GM06990 (cell line): ENCODE measurements at regions not wholly inside any gene's neighbourhood (a gene's known extent, or its start where the extent isn't known, plus 50 kb on each side); places are given as distances from the start of the nearest gene placed in this dataset.

Source experiments
- DNase-seq: peaks from one replicate; pipeline ENCODE4 v3.0.0-alpha.2; 2011; ENCODE audit not compliant: insufficient read length; ENCODE audit errors: extremely low read depth
- H3K27me3 ChIP-seq: replicated peaks from 2 replicates; pipeline ENCODE4 v1.6.0; 2011; ENCODE audit warnings: low read length; ENCODE audit not compliant: control insufficient read depth, insufficient read depth
- H3K36me3 ChIP-seq: 2 replicates; pipeline ENCODE4 v1.5.1; 2011; ENCODE audit warnings: low read length; ENCODE audit not compliant: control insufficient read depth, insufficient read depth
- H3K4me3 ChIP-seq: replicated peaks from 2 replicates; pipeline ENCODE4 v1.5.1; 2011; ENCODE audit warnings: low read depth, mild to moderate bottlenecking, control low read depth, low read length
- TF ChIP-seq, protein P1 (sequence below): IDR thresholded peaks from 2 replicates; pipeline ENCODE4 v1.5.1; 2011; ENCODE audit warnings: low read length, control low read depth, mild to moderate bottlenecking, inconsistent platforms; ENCODE audit not compliant: insufficient read depth, poor library complexity, severe bottlenecking

DNA sequence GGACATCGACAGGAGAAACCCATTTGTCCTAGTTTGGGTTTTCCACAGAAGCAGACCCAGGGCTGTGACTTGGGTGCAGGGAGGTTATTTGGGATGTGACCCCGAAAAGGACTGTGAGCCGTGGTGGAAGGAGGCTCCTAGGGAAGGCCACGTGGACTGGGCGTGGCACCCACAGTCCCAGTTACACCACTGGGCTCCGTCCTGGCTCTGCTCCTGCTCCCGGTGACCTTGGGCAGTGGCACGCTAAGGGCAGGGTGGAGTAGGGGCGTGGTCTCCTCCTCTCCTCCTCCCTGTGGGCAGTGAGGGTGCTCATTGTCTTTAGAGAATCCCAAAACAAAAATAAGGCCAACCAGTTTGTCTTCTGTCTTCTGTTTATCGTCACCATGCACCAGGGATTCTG is 190.1 kb downstream of the GADD45G start:
- no peak overlapping the region for H3K4me3 ChIP-seq
- TF ChIP-seq, protein P1, sequence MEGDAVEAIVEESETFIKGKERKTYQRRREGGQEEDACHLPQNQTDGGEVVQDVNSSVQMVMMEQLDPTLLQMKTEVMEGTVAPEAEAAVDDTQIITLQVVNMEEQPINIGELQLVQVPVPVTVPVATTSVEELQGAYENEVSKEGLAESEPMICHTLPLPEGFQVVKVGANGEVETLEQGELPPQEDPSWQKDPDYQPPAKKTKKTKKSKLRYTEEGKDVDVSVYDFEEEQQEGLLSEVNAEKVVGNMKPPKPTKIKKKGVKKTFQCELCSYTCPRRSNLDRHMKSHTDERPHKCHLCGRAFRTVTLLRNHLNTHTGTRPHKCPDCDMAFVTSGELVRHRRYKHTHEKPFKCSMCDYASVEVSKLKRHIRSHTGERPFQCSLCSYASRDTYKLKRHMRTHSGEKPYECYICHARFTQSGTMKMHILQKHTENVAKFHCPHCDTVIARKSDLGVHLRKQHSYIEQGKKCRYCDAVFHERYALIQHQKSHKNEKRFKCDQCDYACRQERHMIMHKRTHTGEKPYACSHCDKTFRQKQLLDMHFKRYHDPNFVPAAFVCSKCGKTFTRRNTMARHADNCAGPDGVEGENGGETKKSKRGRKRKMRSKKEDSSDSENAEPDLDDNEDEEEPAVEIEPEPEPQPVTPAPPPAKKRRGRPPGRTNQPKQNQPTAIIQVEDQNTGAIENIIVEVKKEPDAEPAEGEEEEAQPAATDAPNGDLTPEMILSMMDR: no peak
- no peaks in the 10 kb centered on the region for H3K36me3 ChIP-seq
- H3K27me3 ChIP-seq: peaks cover 1% of the 10 kb centered on the region; the same call in 1 of the 2 replicates
- no peak for DNase-seq

DNA sequence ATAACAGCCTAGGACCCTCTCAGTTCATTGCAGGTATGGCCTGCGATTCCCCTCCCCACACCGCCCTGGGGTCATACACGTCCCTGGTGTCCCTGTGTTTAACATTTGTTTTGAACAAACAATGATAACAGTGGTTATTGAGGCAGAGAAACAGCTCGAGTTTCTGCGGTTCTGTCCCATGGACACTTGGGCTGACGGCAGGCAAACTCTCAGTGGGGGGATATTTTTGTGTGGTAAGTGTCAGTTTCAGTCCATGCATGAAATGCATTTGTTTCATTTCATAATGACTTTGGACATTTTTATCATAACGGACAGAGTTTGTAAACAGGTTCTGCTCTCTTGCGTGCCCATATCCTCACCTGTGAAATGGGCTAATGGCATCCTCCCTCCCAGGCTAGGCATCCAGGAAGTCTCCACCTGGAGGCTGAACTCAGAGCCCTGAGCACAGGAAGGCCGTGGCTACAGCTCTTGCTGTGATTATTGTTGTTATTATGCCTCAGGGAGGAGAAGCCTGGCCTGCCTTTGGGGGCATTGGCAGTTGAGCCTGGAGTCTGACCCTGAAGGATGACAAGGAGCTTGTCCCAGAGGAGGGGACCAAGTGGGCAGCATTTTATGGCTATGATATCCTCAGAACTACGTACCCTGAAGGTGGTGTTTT is 190.9 kb downstream of the GADD45G start:
- H3K36me3 ChIP-seq: no peaks in the 10 kb centered on the region
- TF ChIP-seq, protein P1: no peak

DNA sequence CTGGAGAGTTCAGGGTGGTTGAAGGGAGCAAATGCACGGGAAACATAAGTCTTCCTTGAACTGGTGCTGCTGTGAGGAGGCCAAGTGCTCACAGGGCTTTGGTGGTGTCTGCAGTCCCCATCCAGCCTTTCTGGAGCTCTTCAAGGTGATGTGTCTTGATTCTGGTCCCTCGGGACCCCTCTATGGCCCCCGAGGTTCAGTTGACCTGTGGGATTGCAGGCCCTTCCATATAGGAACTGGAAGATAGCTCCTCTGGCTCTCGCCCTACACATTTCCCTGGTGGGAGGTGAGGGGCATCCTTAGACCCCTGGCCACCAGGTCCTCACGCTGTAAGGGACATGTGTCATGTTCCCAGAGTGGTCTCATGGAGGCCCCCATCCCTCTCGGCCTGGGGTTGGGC is 191.8 kb downstream of the GADD45G start:
- H3K4me3 ChIP-seq: no peak overlapping the region
- DNase-seq: no peak
- peaks cover 1% of the 10 kb centered on the region; the same call in 1 of the 2 replicates for H3K27me3 ChIP-seq
- TF ChIP-seq, protein P1: no peak
- no peaks in the 10 kb centered on the region for H3K36me3 ChIP-seq

More for the DNA sequence above, 190.9 kb downstream of the GADD45G start:
- Histone ChIP-seq H3K4me3 (no peak overlapping the region), H3K27me3 (peaks cover 1% of the 10 kb centered on the region; the same call in 1 of the 2 replicates)
- DNase-seq: no peak

DNA sequence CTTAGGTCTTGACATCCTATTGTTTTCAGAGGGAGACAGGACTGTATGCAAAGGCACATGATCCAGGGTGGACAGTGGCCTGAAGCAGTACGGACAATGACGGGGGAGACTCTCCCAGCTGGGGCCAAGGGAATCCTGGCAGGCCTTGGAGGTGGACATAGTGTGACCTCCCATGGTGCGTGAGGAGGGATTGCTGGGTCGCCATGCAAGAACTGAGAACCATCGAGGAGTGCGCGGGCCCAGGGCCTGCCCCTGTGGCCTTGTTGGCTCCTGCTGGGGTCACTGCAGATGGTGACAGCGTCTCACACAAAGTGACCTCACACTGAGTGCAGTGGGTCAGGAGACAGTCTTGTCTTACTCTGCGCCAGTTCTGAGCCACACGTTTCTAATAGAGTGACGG is 192.4 kb downstream of the GADD45G start:
- Histone ChIP-seq H3K27me3 (peaks cover 1% of the 10 kb centered on the region; the same call in 1 of the 2 replicates), H3K36me3 (no peaks in the 10 kb centered on the region), H3K4me3 (no peak overlapping the region)
- TF ChIP-seq, protein P1: no peak
- no peak for DNase-seq

DNA sequence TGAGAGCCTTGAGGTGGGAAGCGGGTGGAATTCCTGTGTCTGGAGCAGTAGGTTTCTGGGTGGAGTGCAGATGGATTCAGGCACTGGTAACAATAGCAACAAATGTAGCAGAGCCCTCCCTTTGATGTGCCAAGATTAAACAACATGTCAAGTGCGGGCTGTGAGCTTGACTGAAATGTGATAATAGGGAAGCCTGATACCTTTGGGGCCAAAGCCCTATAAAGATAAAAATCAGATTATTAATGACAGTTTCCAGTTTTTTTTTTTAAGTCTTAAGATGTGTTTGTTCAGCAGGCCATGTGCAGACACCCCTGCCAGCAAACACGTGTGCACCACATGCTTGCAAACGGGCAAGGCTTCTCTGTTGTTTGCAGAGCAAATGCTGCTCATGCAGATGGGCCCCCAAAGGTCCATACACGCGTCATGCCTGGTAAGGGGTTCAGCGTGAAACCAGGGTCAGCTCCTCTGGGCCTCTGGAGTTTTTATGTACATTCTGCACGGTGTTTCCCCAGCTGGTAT is 193.2 kb downstream of the GADD45G start:
- TF ChIP-seq, protein P1: no peak
- no peak for DNase-seq
- peaks cover 1% of the 10 kb centered on the region; the same call in 1 of the 2 replicates for H3K27me3 ChIP-seq

More for the DNA sequence above, 193.2 kb downstream of the GADD45G start:
- Histone ChIP-seq H3K36me3 (no peaks in the 10 kb centered on the region), H3K4me3 (no peak overlapping the region)
